ENCODE measurements at regions not wholly inside any gene's neighbourhood (a gene's known extent, or its start where the extent isn't known, plus 50 kb on each side); places are given as distances from the start of the nearest gene placed in this dataset.

- no peaks in the 10 kb centered on the region for H3K27me3 ChIP-seq (ENCODE audit: control insufficient read depth, insufficient read depth, low read length)
- no peak for TF ChIP-seq CTCF (IDR thresholded peaks at IDR 0.05)
- H3K4me1 ChIP-seq (ENCODE audit: control insufficient read depth, insufficient read depth, low read length), result no peaks in the 10 kb centered on the region
- no peaks in the 10 kb centered on the region for H3K9me3 ChIP-seq (ENCODE audit: control insufficient read depth, insufficient read depth, low read length)
- Mint-ChIP-seq H3K4me1 (no peaks in the 10 kb centered on the region), H3K27me3 (ENCODE audit: low read depth in 2 of 2) (peaks cover 0 to 6% of the 10 kb centered on the region in 2 donors), H3K9me3 (no peaks in the 10 kb centered on the region), H3K4me3 (no peak overlapping the region), H3K36me3 (no peaks in the 10 kb centered on the region), H3K27ac (no peak overlapping the region)
- H3K36me3 ChIP-seq (ENCODE audit: control insufficient read depth, insufficient read depth, low read length), result no peaks in the 10 kb centered on the region
- ATAC-seq, result no peak
- WGBS (ENCODE audit: insufficient coverage), result 70% methylated on average over 2 of the region's 2 CpGs
- intact Hi-C loops (cut with micrococcal nuclease), result no loop called here
- H3K27ac ChIP-seq (ENCODE audit: low read length), result no peak overlapping the region
- no peak overlapping the region for H3K4me3 ChIP-seq (ENCODE audit: low read length)
- DNase-seq, result no peak
Observed at GRCh38 chr11:122399375-122399774, 256.1 kb upstream of the UBASH3B start.

- no peak overlapping the region for H3K27ac Mint-ChIP-seq
- no peaks in the 10 kb centered on the region for H3K4me1 Mint-ChIP-seq
Observed at GRCh38 chr11:122398851-122399250, 256.7 kb upstream of the UBASH3B start.

GRCh38 chr11:122398167-122398566 lies 257.4 kb upstream of the UBASH3B start:
- no peaks in the 10 kb centered on the region for H3K36me3 ChIP-seq (ENCODE audit: control insufficient read depth, insufficient read depth, low read length)
- H3K4me3 ChIP-seq (ENCODE audit: low read length), result no peak overlapping the region
- H3K36me3 Mint-ChIP-seq, result no peaks in the 10 kb centered on the region
- TF ChIP-seq CTCF (IDR thresholded peaks at IDR 0.05), result no peak
- WGBS (ENCODE audit: insufficient coverage), result no CpG with 5 or more reads among the region's 1 CpG
- H3K4me1 ChIP-seq (ENCODE audit: control insufficient read depth, insufficient read depth, low read length), result no peaks in the 10 kb centered on the region
- H3K9me3 ChIP-seq (ENCODE audit: control insufficient read depth, insufficient read depth, low read length), result no peaks in the 10 kb centered on the region
- intact Hi-C loops (cut with micrococcal nuclease), result no loop called here
- H3K27ac ChIP-seq (ENCODE audit: low read length), result no peak overlapping the region
- no peak for ATAC-seq
- no peak overlapping the region for H3K27ac Mint-ChIP-seq
- H3K27me3 Mint-ChIP-seq (ENCODE audit: low read depth in 2 of 2), result peaks cover 0 to 6% of the 10 kb centered on the region in 2 donors
- H3K27me3 ChIP-seq (ENCODE audit: control insufficient read depth, insufficient read depth, low read length), result no peaks in the 10 kb centered on the region
- no peaks in the 10 kb centered on the region for H3K4me1 Mint-ChIP-seq
- H3K4me3 Mint-ChIP-seq, result no peak overlapping the region
- no peak for DNase-seq
- no peaks in the 10 kb centered on the region for H3K9me3 Mint-ChIP-seq

More at GRCh38 chr11:122398851-122399250, 256.7 kb upstream of the UBASH3B start:
- H3K27me3 Mint-ChIP-seq (ENCODE audit: low read depth in 2 of 2), result peaks cover 0 to 6% of the 10 kb centered on the region in 2 donors
- intact Hi-C loops (cut with micrococcal nuclease), result no loop called here
- Histone ChIP-seq H3K27me3 (ENCODE audit: control insufficient read depth, insufficient read depth, low read length) (no peaks in the 10 kb centered on the region), H3K4me1 (ENCODE audit: control insufficient read depth, insufficient read depth, low read length) (no peaks in the 10 kb centered on the region), H3K9me3 (ENCODE audit: control insufficient read depth, insufficient read depth, low read length) (no peaks in the 10 kb centered on the region), H3K4me3 (ENCODE audit: low read length) (no peak overlapping the region), H3K27ac (ENCODE audit: low read length) (no peak overlapping the region), H3K36me3 (ENCODE audit: control insufficient read depth, insufficient read depth, low read length) (no peaks in the 10 kb centered on the region)
- no peak for TF ChIP-seq CTCF (IDR thresholded peaks at IDR 0.05)
- ATAC-seq (no peak), DNase-seq (no peak)
- H3K36me3 Mint-ChIP-seq, result no peaks in the 10 kb centered on the region
- no peaks in the 10 kb centered on the region for H3K9me3 Mint-ChIP-seq
- 90% methylated on average over 2 of the region's 2 CpGs for WGBS (ENCODE audit: insufficient coverage)
- H3K4me3 Mint-ChIP-seq, result no peak overlapping the region

GRCh38 chr11:122395282-122395681 lies 260.2 kb upstream of the UBASH3B start:
- Mint-ChIP-seq H3K36me3 (no peaks in the 10 kb centered on the region), H3K27ac (no peak overlapping the region), H3K4me1 (no peaks in the 10 kb centered on the region), H3K27me3 (ENCODE audit: low read depth in 2 of 2) (peaks cover 0 to 4% of the 10 kb centered on the region in 2 donors), H3K9me3 (no peaks in the 10 kb centered on the region), H3K4me3 (no peak overlapping the region)
- intact Hi-C loops (cut with micrococcal nuclease), result no loop called here
- Histone ChIP-seq H3K4me1 (ENCODE audit: control insufficient read depth, insufficient read depth, low read length) (no peaks in the 10 kb centered on the region), H3K9me3 (ENCODE audit: control insufficient read depth, insufficient read depth, low read length) (no peaks in the 10 kb centered on the region), H3K27ac (ENCODE audit: low read length) (no peak overlapping the region), H3K4me3 (ENCODE audit: low read length) (no peak overlapping the region), H3K36me3 (ENCODE audit: control insufficient read depth, insufficient read depth, low read length) (no peaks in the 10 kb centered on the region), H3K27me3 (ENCODE audit: control insufficient read depth, insufficient read depth, low read length) (no peaks in the 10 kb centered on the region)
- 94% methylated on average over 1 of the region's 1 CpG for WGBS (ENCODE audit: insufficient coverage)
- no peak for TF ChIP-seq CTCF (IDR thresholded peaks at IDR 0.05)
- no peak for ATAC-seq
- DNase-seq, result no peak

Measured in natural killer cell (primary cell).